ENCODE measurements at regions not wholly inside any gene's neighbourhood (a gene's known extent, or its start where the extent isn't known, plus 50 kb on each side); places are given as distances from the start of the nearest gene placed in this dataset.

GRCh38 chr10:2019281-2019680 lies 282.0 kb upstream of the ADARB2 start:
- H3K27ac Mint-ChIP-seq: no peak overlapping the region
- H3K4me3 Mint-ChIP-seq: no peak overlapping the region
- H2AFZ ChIP-seq (ENCODE audit: insufficient read depth, low read depth, low read length, poor library complexity, severe bottlenecking): no peak overlapping the region
- no peaks in the 10 kb centered on the region for H3K9me3 Mint-ChIP-seq (ENCODE audit: insufficient read depth)
- no peaks in the 10 kb centered on the region for H3K79me2 ChIP-seq (ENCODE audit: control insufficient read depth, insufficient read depth, low read length)
- CTCF ChIA-PET: no interaction called here
- POLR2A ChIA-PET: no interaction called here
- intact Hi-C loops (cut with micrococcal nuclease): no loop called here
- no peak overlapping the region for H3K4me2 ChIP-seq (replicated peaks; ENCODE audit: low read depth, low read length, poor library complexity, severe bottlenecking)
- H4K20me1 ChIP-seq (ENCODE audit: control insufficient read depth, insufficient read depth, low read length, poor library complexity, severe bottlenecking): no peaks in the 10 kb centered on the region
- DNase-seq (no peak), ATAC-seq (ENCODE audit: low read depth) (no peak)
- H3K4me1 Mint-ChIP-seq: no peaks in the 10 kb centered on the region
- H3K27ac ChIP-seq (ENCODE audit: low read length in 2 of 2): no peak overlapping the region
- H3K27me3 Mint-ChIP-seq: peaks cover 1% of the 10 kb centered on the region
- H3K4me1 ChIP-seq (ENCODE audit: control insufficient read depth in 2 of 2, insufficient read depth in 2 of 2, low read length in 2 of 2): no peaks in the 10 kb centered on the region
- H3K4me3 ChIP-seq (ENCODE audit: control extremely low read depth in 1 of 5, extremely low read depth in 1 of 5, insufficient read depth in 1 of 5, low read depth in 2 of 5, low read length in 4 of 5): no peak overlapping the region
- TF ChIP-seq CTCF (IDR thresholded peaks at IDR 0.05) (no peak), EZH2 (IDR thresholded peaks at IDR 0.05; ENCODE audit: borderline replicate concordance, insufficient read depth, low read depth, low read length, poor library complexity, severe bottlenecking) (no peak)
- peaks cover 0 to 2% (median 0%) of the 10 kb centered on the region in 4 experiments for H3K27me3 ChIP-seq (replicated peaks in 1 of 4; ENCODE audit: control extremely low read depth in 1 of 4, control insufficient read depth in 3 of 4, insufficient read depth in 4 of 4, low read length in 3 of 4)
- no peak overlapping the region for H3K9ac ChIP-seq (ENCODE audit: low read length)
- no CpG with 5 or more reads among the region's 3 CpGs for WGBS (ENCODE audit: insufficient coverage)
- H3K9me3 ChIP-seq (ENCODE audit: control extremely low read depth in 1 of 3, control insufficient read depth in 2 of 3, insufficient read depth in 1 of 3, low read length in 2 of 3): peaks cover 0 to 6% (median 0%) of the 10 kb centered on the region in 3 donors
- no peaks in the 10 kb centered on the region for H3K36me3 ChIP-seq (replicated peaks in 1 of 2; ENCODE audit: control extremely low read depth in 1 of 2, control insufficient read depth in 1 of 2, extremely low read depth in 1 of 2, insufficient read depth in 2 of 2, low read length in 1 of 2)

GRCh38 chr10:2014541-2014940 lies 277.2 kb upstream of the ADARB2 start:
- Histone ChIP-seq H4K20me1 (ENCODE audit: control insufficient read depth, insufficient read depth, low read length, poor library complexity, severe bottlenecking) (no peaks in the 10 kb centered on the region), H3K9me3 (ENCODE audit: control extremely low read depth in 1 of 3, control insufficient read depth in 2 of 3, insufficient read depth in 1 of 3, low read length in 2 of 3) (peaks cover 0 to 3% (median 0%) of the 10 kb centered on the region in 3 donors), H3K27me3 (replicated peaks in 1 of 4; ENCODE audit: control extremely low read depth in 1 of 4, control insufficient read depth in 3 of 4, insufficient read depth in 4 of 4, low read length in 3 of 4) (no peaks in the 10 kb centered on the region), H3K36me3 (replicated peaks in 1 of 2; ENCODE audit: control extremely low read depth in 1 of 2, control insufficient read depth in 1 of 2, extremely low read depth in 1 of 2, insufficient read depth in 2 of 2, low read length in 1 of 2) (no peaks in the 10 kb centered on the region), H3K4me1 (ENCODE audit: control insufficient read depth in 2 of 2, insufficient read depth in 2 of 2, low read length in 2 of 2) (no peaks in the 10 kb centered on the region), H3K4me3 (ENCODE audit: control extremely low read depth in 1 of 5, extremely low read depth in 1 of 5, insufficient read depth in 1 of 5, low read depth in 2 of 5, low read length in 4 of 5) (no peak overlapping the region), H3K27ac (ENCODE audit: low read length in 2 of 2) (no peak overlapping the region), H3K4me2 (replicated peaks; ENCODE audit: low read depth, low read length, poor library complexity, severe bottlenecking) (no peak overlapping the region), H2AFZ (ENCODE audit: insufficient read depth, low read depth, low read length, poor library complexity, severe bottlenecking) (no peak overlapping the region), H3K79me2 (ENCODE audit: control insufficient read depth, insufficient read depth, low read length) (no peaks in the 10 kb centered on the region), H3K9ac (ENCODE audit: low read length) (no peak overlapping the region)
- POLR2A ChIA-PET: no interaction called here
- no peak for ATAC-seq (ENCODE audit: low read depth)
- DNase-seq: no peak
- H3K4me1 Mint-ChIP-seq: no peaks in the 10 kb centered on the region
- peaks cover 4% of the 10 kb centered on the region for H3K27me3 Mint-ChIP-seq
- H3K4me3 Mint-ChIP-seq: no peak overlapping the region
- no peak for TF ChIP-seq CTCF (IDR thresholded peaks at IDR 0.05)
- TF ChIP-seq EZH2 (IDR thresholded peaks at IDR 0.05; ENCODE audit: borderline replicate concordance, insufficient read depth, low read depth, low read length, poor library complexity, severe bottlenecking): no peak
- no peaks in the 10 kb centered on the region for H3K9me3 Mint-ChIP-seq (ENCODE audit: insufficient read depth)
- H3K27ac Mint-ChIP-seq: no peak overlapping the region
- intact Hi-C loops (cut with micrococcal nuclease): no loop called here
- over 99% methylated on average over 11 of the region's 12 CpGs for WGBS (ENCODE audit: insufficient coverage)
- CTCF ChIA-PET: no interaction called here

Measured in B cell (primary cell).